ENCODE measurements at regions not wholly inside any gene's neighbourhood (a gene's known extent, or its start where the extent isn't known, plus 50 kb on each side); places are given as distances from the start of the nearest gene placed in this dataset.

DNA sequence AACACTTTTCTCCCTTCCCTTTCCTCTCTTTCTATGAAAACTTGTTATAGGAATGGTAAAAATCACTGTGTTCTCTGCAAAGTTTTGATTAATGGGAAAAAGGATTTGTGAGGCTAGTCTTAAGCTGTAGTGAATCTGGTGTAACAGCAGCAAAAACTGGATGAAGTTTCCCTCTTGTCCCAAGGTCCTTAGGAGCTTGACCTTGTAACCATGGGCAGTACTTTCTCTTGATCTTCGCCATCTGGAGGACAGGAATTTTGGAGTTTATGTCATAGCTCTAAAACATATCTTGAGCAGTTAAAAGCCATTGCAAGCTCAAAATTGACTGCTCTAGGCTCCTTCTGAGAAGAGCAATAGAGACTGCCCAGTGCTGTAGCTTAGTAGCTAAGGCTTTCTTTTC is 56.5 kb upstream of the GPD1L start:
- TF ChIP-seq, protein P1, sequence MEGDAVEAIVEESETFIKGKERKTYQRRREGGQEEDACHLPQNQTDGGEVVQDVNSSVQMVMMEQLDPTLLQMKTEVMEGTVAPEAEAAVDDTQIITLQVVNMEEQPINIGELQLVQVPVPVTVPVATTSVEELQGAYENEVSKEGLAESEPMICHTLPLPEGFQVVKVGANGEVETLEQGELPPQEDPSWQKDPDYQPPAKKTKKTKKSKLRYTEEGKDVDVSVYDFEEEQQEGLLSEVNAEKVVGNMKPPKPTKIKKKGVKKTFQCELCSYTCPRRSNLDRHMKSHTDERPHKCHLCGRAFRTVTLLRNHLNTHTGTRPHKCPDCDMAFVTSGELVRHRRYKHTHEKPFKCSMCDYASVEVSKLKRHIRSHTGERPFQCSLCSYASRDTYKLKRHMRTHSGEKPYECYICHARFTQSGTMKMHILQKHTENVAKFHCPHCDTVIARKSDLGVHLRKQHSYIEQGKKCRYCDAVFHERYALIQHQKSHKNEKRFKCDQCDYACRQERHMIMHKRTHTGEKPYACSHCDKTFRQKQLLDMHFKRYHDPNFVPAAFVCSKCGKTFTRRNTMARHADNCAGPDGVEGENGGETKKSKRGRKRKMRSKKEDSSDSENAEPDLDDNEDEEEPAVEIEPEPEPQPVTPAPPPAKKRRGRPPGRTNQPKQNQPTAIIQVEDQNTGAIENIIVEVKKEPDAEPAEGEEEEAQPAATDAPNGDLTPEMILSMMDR (optimal IDR thresholded peaks at IDR 0.05 in 1 of 3, IDR thresholded peaks at IDR 0.05 in 1 of 3, conservative IDR thresholded peaks at IDR 0.05 in 1 of 3; ENCODE audit: extremely low read depth in 1 of 3, insufficient read depth in 2 of 3, low read length in 3 of 3): no peak
- no peak for TF ChIP-seq EZH2 (IDR thresholded peaks at IDR 0.05; ENCODE audit: low read length)
